ENCODE measurements at regions not wholly inside any gene's neighbourhood (a gene's known extent, or its start where the extent isn't known, plus 50 kb on each side); places are given as distances from the start of the nearest gene placed in this dataset.
A peak's percentile ranks its signal among the peaks of the same experiment; 100 is the strongest.

DNA sequence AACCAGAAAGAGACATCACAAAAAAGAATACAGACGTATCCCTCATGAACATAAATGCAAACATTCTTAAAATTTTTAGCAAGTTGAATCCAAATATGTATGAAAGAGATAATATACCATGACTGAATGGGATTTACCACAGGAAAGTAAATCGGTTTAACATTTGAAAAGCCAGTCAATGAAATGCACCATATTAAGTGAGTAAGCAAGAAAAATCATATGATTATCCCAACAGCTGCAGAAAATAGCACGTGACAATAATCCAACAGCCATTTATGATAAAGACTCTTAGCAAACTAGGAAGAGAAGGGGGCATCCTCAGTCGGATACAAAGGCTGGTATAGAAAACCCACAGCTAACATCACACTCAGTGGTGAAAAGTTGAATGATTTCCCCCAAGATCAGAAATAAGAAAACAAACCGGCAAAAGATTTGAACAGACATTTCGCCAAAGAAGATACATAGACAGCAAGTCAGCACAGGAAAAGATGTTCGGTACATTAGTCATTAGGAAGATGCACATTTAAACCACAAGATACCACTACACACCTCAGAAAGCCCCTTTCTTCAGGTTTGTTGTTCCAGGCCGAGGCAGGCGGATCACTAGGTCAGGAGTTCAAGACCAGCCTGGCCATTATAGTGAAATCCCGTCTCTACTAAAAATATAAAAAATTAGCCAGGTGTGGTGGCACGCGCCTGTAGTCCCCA, 144.3 kb downstream of the INHBB start:
- Histone ChIP-seq H3K27me3 (ENCODE audit: insufficient read depth, low read length) (peaks cover 6% of the 10 kb centered on the region), H3K4me3 (ENCODE audit: insufficient read depth, low read length) (no peak overlapping the region), H3K79me2 (ENCODE audit: insufficient read depth, low read length) (no peaks in the 10 kb centered on the region), H2AFZ (ENCODE audit: low read length) (no peak overlapping the region), H3K36me3 (ENCODE audit: insufficient read depth, low read length) (no peaks in the 10 kb centered on the region), H3K27ac (ENCODE audit: low read depth, low read length) (no peak overlapping the region), H3K4me1 (ENCODE audit: insufficient read depth, low read length) (no peaks in the 10 kb centered on the region), H3K4me2 (ENCODE audit: insufficient read depth, low read length) (no peak overlapping the region), H3K9me3 (ENCODE audit: low read depth, low read length) (no peaks in the 10 kb centered on the region), H4K20me1 (ENCODE audit: insufficient read depth, low read length) (no peaks in the 10 kb centered on the region)
- peak; percentile 58 for DNase-seq (ENCODE audit: insufficient read length, low spot score, missing footprints)
- TF ChIP-seq, protein P1, sequence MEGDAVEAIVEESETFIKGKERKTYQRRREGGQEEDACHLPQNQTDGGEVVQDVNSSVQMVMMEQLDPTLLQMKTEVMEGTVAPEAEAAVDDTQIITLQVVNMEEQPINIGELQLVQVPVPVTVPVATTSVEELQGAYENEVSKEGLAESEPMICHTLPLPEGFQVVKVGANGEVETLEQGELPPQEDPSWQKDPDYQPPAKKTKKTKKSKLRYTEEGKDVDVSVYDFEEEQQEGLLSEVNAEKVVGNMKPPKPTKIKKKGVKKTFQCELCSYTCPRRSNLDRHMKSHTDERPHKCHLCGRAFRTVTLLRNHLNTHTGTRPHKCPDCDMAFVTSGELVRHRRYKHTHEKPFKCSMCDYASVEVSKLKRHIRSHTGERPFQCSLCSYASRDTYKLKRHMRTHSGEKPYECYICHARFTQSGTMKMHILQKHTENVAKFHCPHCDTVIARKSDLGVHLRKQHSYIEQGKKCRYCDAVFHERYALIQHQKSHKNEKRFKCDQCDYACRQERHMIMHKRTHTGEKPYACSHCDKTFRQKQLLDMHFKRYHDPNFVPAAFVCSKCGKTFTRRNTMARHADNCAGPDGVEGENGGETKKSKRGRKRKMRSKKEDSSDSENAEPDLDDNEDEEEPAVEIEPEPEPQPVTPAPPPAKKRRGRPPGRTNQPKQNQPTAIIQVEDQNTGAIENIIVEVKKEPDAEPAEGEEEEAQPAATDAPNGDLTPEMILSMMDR (IDR thresholded peaks at IDR 0.05; ENCODE audit: extremely low read depth, low read depth, low read length) = no peak

GRCh38 chr2:120491111-120491625, 145.2 kb downstream of the INHBB start:
- Histone ChIP-seq H3K36me3 (ENCODE audit: insufficient read depth, low read length) (no peaks in the 10 kb centered on the region), H3K27ac (ENCODE audit: low read depth, low read length) (no peak overlapping the region)
- DNase-seq (ENCODE audit: insufficient read length, low spot score, missing footprints) = peak; percentile 54

DNA sequence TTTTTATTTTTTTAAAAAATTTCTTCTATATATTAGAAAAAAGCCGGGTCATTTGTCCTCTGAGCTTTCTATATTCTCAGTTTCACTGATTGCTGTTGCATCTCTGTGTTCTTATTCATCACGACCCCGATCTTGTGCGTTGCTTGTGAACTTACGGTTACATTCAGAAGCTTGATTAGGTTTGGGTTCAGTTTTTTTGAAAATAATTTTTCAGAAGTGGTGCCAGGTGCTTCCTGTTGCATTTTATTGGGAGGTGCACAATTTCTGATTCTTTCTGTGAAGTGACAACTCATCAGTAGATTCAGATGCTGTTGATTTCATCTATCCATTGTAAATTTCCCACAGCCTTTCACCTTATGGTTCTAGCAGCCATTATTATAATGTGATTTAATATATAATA, 147.3 kb downstream of the INHBB start:
- Histone ChIP-seq H2AFZ (ENCODE audit: low read length) (no peak overlapping the region), H3K27me3 (ENCODE audit: insufficient read depth, low read length) (peaks cover 12% of the 10 kb centered on the region), H3K4me3 (ENCODE audit: insufficient read depth, low read length) (no peak overlapping the region), H3K4me1 (ENCODE audit: insufficient read depth, low read length) (no peaks in the 10 kb centered on the region), H4K20me1 (ENCODE audit: insufficient read depth, low read length) (no peaks in the 10 kb centered on the region), H3K27ac (ENCODE audit: low read depth, low read length) (no peak overlapping the region), H3K36me3 (ENCODE audit: insufficient read depth, low read length) (no peaks in the 10 kb centered on the region), H3K4me2 (ENCODE audit: insufficient read depth, low read length) (no peak overlapping the region), H3K79me2 (ENCODE audit: insufficient read depth, low read length) (no peaks in the 10 kb centered on the region), H3K9me3 (ENCODE audit: low read depth, low read length) (no peaks in the 10 kb centered on the region)
- DNase-seq (ENCODE audit: insufficient read length, low spot score, missing footprints) = no peak
- TF ChIP-seq, protein P1 (IDR thresholded peaks at IDR 0.05; ENCODE audit: extremely low read depth, low read depth, low read length) = no peak

More at GRCh38 chr2:120491111-120491625, 145.2 kb downstream of the INHBB start:
- Histone ChIP-seq H3K9me3 (ENCODE audit: low read depth, low read length) (no peaks in the 10 kb centered on the region), H3K27me3 (ENCODE audit: insufficient read depth, low read length) (peaks cover 6% of the 10 kb centered on the region), H2AFZ (ENCODE audit: low read length) (no peak overlapping the region), H4K20me1 (ENCODE audit: insufficient read depth, low read length) (no peaks in the 10 kb centered on the region), H3K4me3 (ENCODE audit: insufficient read depth, low read length) (no peak overlapping the region), H3K79me2 (ENCODE audit: insufficient read depth, low read length) (no peaks in the 10 kb centered on the region), H3K4me1 (ENCODE audit: insufficient read depth, low read length) (no peaks in the 10 kb centered on the region), H3K4me2 (ENCODE audit: insufficient read depth, low read length) (no peak overlapping the region)
- TF ChIP-seq, protein P1 (IDR thresholded peaks at IDR 0.05; ENCODE audit: extremely low read depth, low read depth, low read length) = no peak

GRCh38 chr2:120494446-120494845, 148.5 kb downstream of the INHBB start:
- Histone ChIP-seq H2AFZ (ENCODE audit: low read length) (no peak overlapping the region), H3K9me3 (ENCODE audit: low read depth, low read length) (no peaks in the 10 kb centered on the region), H4K20me1 (ENCODE audit: insufficient read depth, low read length) (no peaks in the 10 kb centered on the region), H3K79me2 (ENCODE audit: insufficient read depth, low read length) (no peaks in the 10 kb centered on the region), H3K4me1 (ENCODE audit: insufficient read depth, low read length) (no peaks in the 10 kb centered on the region), H3K4me3 (ENCODE audit: insufficient read depth, low read length) (no peak overlapping the region), H3K27me3 (ENCODE audit: insufficient read depth, low read length) (peaks cover 12% of the 10 kb centered on the region), H3K27ac (ENCODE audit: low read depth, low read length) (no peak overlapping the region), H3K4me2 (ENCODE audit: insufficient read depth, low read length) (no peak overlapping the region), H3K36me3 (ENCODE audit: insufficient read depth, low read length) (no peaks in the 10 kb centered on the region)
- DNase-seq (ENCODE audit: insufficient read length, low spot score, missing footprints) = peak; percentile 80
- TF ChIP-seq, protein P1 (IDR thresholded peaks at IDR 0.05; ENCODE audit: extremely low read depth, low read depth, low read length) = no peak
